Common myeloid progenitor, CD34-positive (primary cell): ENCODE measurements at regions not wholly inside any gene's neighbourhood (a gene's known extent, or its start where the extent isn't known, plus 50 kb on each side); places are given as distances from the start of the nearest gene placed in this dataset.
"Not testable (repeated sequence)": the region's sequence is repeated elsewhere in the genome, so short reads cannot be mapped to it uniquely, and the experiment has no call there.

Experiments used
- CTCF ChIA-PET: fragments of 350-600 bp; sonication (Branson Sonifier 250); formaldehyde crosslinking; loops from one replicate; lab custom pipeline; 2021; ENCODE audit warnings: antibody characterized with exemption; lab: Charles Lee
- POLR2A ChIA-PET: fragments of 350-600 bp; sonication (Branson Sonifier 250); formaldehyde crosslinking; loops from one replicate; lab custom pipeline; 2021; ENCODE audit warnings: antibody characterized with exemption; lab: Charles Lee
- DNase-seq, 3 donors: peaks; one replicate each; pipeline versions ENCODE4 v3.0.0 to v3.0.0-alpha.2; 2013
- H3K27ac ChIP-seq, 2 experiments: 1 replicate in 1 of 2; 2 replicates in 1 of 2; pipeline ENCODE4 v1.7.0; 2013; ENCODE audit warnings: inconsistent platforms in 2 of 2, low read length in 2 of 2, mild to moderate bottlenecking in 2 of 2, low read depth in 1 of 2, moderate library complexity in 1 of 2; ENCODE audit not compliant: severe bottlenecking in 2 of 2, insufficient read depth in 1 of 2, poor library complexity in 1 of 2
- H3K27me3 ChIP-seq, 5 experiments: replicated peaks in 2 of 5; 1 replicate in 3 of 5; 2 replicates in 2 of 5; pipeline versions ENCODE4 v1.6.1 to v1.7.0; 2013; ENCODE audit warnings: low read length in 4 of 5, mild to moderate bottlenecking in 2 of 5, moderate library complexity in 2 of 5, inconsistent platforms in 1 of 5; ENCODE audit not compliant: insufficient read depth in 5 of 5, control insufficient read depth in 4 of 5
- H3K36me3 ChIP-seq, 4 experiments: 1 replicate in 2 of 4; 2 replicates in 2 of 4; pipeline versions ENCODE4 v1.6.1 to v1.7.0; 2013; ENCODE audit warnings: low read length in 3 of 4, control low read depth in 1 of 4, mild to moderate bottlenecking in 1 of 4; ENCODE audit not compliant: control insufficient read depth in 4 of 4, insufficient read depth in 4 of 4
- H3K4me1 ChIP-seq, 4 experiments: 1 replicate in 3 of 4; 2 replicates in 1 of 4; pipeline versions ENCODE4 v1.6.1 to v1.7.1; 2013; ENCODE audit warnings: low read length in 3 of 4, mild to moderate bottlenecking in 3 of 4, control low read depth in 1 of 4, inconsistent platforms in 1 of 4, moderate library complexity in 1 of 4; ENCODE audit not compliant: control insufficient read depth in 4 of 4, insufficient read depth in 4 of 4; ENCODE audit errors: control extremely low read depth in 1 of 4
- H3K4me3 ChIP-seq, 7 experiments: 1 replicate in 4 of 7; 2 replicates in 3 of 7; pipeline versions ENCODE4 v1.5.1 to v1.7.0; 2013; ENCODE audit warnings: mild to moderate bottlenecking in 7 of 7, low read length in 6 of 7, moderate library complexity in 6 of 7, inconsistent platforms in 2 of 7, low read depth in 2 of 7, control low read depth in 1 of 7; ENCODE audit not compliant: insufficient read depth in 4 of 7, control insufficient read depth in 1 of 7; ENCODE audit errors: extremely low read depth in 1 of 7
- H3K9me3 ChIP-seq, 5 experiments: 1 replicate in 4 of 5; 2 replicates in 1 of 5; pipeline versions ENCODE4 v1.6.1 to v1.7.1; 2013; ENCODE audit warnings: low read length in 4 of 5, mild to moderate bottlenecking in 2 of 5, inconsistent platforms in 1 of 5, low read depth in 1 of 5, moderate library complexity in 1 of 5; ENCODE audit not compliant: control insufficient read depth in 4 of 5, insufficient read depth in 2 of 5; ENCODE audit errors: control extremely low read depth in 1 of 5
- WGBS: methylation state at CpG from one replicate; pipeline ENCODE4 v1.1.5; 2013; ENCODE audit not compliant: insufficient coverage; 5-methylcytosine and 5-hydroxymethylcytosine counted together

DNA sequence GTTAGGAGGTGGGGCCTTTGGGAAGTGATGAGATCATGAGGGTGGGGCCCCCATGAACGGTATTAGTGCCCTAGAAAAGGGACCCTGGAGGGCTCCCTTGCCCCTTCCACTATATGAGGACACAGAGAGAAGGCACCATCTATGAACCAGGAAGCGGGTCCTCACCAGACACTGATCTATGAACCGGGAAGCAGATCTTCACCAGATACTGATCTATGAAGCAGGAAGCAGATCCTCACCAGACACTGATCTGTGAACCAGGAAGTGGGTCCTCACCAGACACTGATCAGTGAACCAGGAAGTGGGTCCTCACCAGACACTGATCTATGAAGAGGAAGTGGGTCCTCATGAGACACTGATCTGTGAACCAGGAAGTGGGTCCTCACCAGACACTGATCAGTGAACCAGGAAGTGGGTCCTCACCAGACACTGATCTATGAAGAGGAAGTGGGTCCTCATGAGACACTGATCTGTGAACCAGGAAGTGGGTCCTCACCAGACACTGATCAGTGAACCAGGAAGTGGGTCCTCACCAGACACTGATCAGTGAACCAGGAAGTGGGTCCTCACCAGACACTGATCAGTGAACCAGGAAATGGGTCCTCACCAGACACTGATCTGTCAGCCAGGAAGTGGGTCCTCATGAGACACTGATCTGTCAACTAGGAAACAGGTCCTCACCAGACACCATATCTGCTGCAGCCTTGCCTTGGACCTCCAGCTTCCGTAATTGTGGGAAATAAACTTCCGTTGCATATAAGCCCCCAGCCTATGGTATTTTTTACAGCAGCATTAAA lies 316.1 kb downstream of the BRD1 start:
- H3K9me3 ChIP-seq: peaks cover 0 to 11% (median 3%) of the 10 kb centered on the region in 5 experiments
- not testable (repeated sequence) for H3K36me3 ChIP-seq

DNA sequence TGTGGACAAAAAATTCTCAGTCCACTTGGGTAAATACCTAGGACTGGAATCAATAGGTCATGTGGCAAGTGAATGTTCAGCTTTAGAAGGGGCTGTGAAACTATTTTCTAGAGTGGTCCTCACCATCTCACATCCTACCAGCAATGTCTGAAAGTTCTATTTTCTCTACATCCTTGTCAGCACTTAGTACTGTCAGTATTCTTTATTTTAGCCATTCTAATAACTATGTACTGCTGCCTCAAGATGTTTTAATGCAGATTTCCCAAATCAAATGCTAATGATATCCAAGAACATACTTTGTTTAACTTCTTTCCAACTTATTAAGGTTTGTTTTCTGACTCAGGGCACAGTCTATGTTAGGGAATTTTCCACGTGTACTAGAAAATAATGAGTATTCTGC lies 317.0 kb downstream of the BRD1 start:
- Histone ChIP-seq H3K27me3 (no peaks in the 10 kb centered on the region), H3K4me1 (no peaks in the 10 kb centered on the region), H3K27ac (no peak overlapping the region), H3K9me3 (peaks cover 0 to 11% (median 3%) of the 10 kb centered on the region in 5 experiments), H3K4me3 (no peak overlapping the region), H3K36me3 (no peaks in the 10 kb centered on the region)
- no peak for DNase-seq
- WGBS: no CpG with 5 or more reads among the region's 1 CpG
- POLR2A ChIA-PET: no interaction called here
- CTCF ChIA-PET: no interaction called here

More for the DNA sequence above, 316.1 kb downstream of the BRD1 start:
- POLR2A ChIA-PET, CTCF ChIA-PET, H3K4me3 ChIP-seq, H3K27ac ChIP-seq, H3K4me1 ChIP-seq, DNase-seq, H3K27me3 ChIP-seq: not testable (repeated sequence)
- 81% methylated on average over 3 of the region's 5 CpGs for WGBS

DNA sequence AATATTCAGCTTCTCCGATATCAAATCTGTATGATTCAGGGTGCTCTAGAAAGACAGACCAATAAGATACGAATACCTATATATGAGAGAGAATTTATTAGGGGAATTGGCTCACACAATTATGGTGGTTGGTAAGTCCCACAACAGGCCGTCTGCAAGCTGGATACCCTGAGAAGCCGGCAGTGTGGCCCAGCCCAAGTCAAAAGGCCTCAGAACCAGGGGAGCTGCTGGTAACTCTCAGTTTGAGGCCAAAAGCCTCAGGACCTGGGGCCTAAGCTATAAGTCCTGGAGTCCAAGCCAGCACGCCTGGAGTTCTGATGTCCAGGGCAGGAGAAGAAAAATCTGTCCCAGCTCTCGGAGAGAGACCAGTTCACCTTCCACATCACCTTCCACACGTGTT lies 318.7 kb downstream of the BRD1 start:
- H3K4me1 ChIP-seq: no peaks in the 10 kb centered on the region
- ChIA-PET POLR2A (interaction anchor here (0.6 kb wide), 1 partner anchor 105 kb away, joined by 3 read pairs; no protein-coding TSS in a partner anchor), CTCF (no interaction called here)
- H3K27me3 ChIP-seq: no peaks in the 10 kb centered on the region
- H3K9me3 ChIP-seq: peaks cover 0 to 11% (median 3%) of the 10 kb centered on the region in 5 experiments
- DNase-seq: no peak
- H3K4me3 ChIP-seq: no peak overlapping the region
- 100% methylated on average over 4 of the region's 7 CpGs for whole genome bisulfite sequencing
- no peak overlapping the region for H3K27ac ChIP-seq
- H3K36me3 ChIP-seq: no peaks in the 10 kb centered on the region

DNA sequence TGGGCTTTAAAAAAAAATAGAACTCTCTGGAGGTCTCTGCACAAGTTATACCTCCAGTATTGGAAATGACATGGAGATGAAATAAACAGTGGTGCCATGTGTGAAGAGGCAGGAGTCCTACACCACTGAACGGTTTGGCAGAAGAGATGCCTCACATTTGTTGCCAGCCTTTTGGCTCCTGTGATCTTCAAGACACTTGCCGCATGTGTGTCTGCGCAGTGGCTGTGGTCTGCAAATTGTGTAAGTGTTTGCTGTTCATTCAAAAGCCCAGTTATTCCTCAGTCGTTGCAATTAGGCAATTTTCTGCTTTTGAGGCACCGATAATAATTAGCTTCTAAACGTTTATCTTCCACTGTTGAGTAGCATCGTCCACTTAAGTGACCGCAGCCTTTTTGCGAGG lies 319.1 kb downstream of the BRD1 start:
- WGBS: 97% methylated on average over 9 of the region's 9 CpGs
- no peaks in the 10 kb centered on the region for H3K4me1 ChIP-seq
- no peaks in the 10 kb centered on the region for H3K27me3 ChIP-seq
- H3K4me3 ChIP-seq: no peak overlapping the region
- no peak for DNase-seq
- ChIA-PET POLR2A (interaction anchor here (0.6 kb wide), 1 partner anchor 104 kb away, joined by 3 read pairs; no protein-coding TSS in a partner anchor), CTCF (no interaction called here)
- H3K36me3 ChIP-seq: no peaks in the 10 kb centered on the region
- H3K9me3 ChIP-seq: peaks cover 0 to 11% (median 3%) of the 10 kb centered on the region in 5 experiments
- no peak overlapping the region for H3K27ac ChIP-seq

DNA sequence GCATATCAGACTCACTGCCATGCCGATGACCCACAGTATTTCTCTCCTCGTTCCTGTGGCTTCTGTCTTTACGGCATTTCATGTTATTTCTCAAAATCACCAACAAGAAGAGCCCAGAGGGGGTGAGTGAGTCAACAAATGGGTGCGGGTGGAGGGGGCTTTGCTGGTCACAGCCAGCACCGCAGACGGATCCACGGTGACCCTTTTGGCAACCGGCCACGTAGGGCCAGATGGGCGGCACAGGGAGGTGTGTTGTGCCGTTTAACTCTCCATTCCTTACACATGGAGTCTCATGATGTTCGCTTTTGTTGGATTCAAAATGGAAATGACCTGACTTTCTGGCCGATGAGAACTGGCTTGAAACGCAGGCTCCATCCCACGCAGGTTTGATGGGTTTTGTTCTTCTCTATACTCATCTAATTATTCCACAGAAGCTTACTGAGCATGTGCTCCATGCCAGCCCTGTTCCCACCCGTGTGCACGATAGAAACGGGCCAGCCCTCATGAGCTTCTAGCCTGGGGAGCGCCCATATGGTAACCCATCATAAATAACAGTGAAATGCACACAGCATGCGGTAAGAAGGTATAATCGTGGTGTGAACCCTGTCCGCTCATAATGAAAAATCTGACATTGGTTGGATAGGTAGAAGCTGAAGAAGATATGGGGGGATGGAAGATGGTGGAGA lies 319.9 kb downstream of the BRD1 start:
- no peaks in the 10 kb centered on the region for H3K4me1 ChIP-seq
- H3K4me3 ChIP-seq: no peak overlapping the region
- no peaks in the 10 kb centered on the region for H3K36me3 ChIP-seq
- H3K9me3 ChIP-seq: peaks cover 0 to 11% (median 3%) of the 10 kb centered on the region in 5 experiments
- H3K27ac ChIP-seq: no peak overlapping the region
- no peaks in the 10 kb centered on the region for H3K27me3 ChIP-seq
- CTCF ChIA-PET: no interaction called here
- POLR2A ChIA-PET: no interaction called here
- 97% methylated on average over 20 of the region's 22 CpGs for WGBS
- DNase-seq: no peak

DNA sequence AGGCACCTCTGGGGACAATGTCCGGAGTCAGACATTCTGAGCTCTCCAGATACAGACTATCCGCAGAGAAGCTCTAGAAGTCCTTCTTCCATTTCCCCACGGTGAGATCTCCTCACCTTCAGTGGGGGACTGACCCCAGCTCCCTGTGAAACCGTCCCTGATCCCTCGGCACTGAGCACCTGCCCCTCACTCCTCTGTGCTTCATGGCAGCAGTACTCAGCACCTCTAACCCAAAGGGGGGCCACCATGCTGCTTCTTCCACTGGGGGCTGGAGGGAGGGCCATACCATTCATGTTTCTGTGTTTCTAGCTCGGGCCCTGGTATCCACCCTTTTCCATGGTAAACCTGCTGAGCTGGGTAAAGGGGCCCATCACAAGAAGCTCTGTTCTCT lies 321.7 kb downstream of the BRD1 start:
- no peaks in the 10 kb centered on the region for H3K27me3 ChIP-seq
- H3K36me3 ChIP-seq: no peaks in the 10 kb centered on the region
- DNase-seq: no peak
- no peak overlapping the region for H3K27ac ChIP-seq
- CTCF ChIA-PET: no interaction called here
- POLR2A ChIA-PET: no interaction called here
- no peak overlapping the region for H3K4me3 ChIP-seq
- peaks cover 0 to 4% (median under 1%) of the 10 kb centered on the region in 5 experiments for H3K9me3 ChIP-seq
- H3K4me1 ChIP-seq: no peaks in the 10 kb centered on the region
- 94% methylated on average over 6 of the region's 6 CpGs for WGBS
